DMS53 treated with DMSO at 0.1 percent for 48 hours (cell line): ENCODE measurements at regions not wholly inside any gene's neighbourhood (a gene's known extent, or its start where the extent isn't known, plus 50 kb on each side); places are given as distances from the start of the nearest gene placed in this dataset.

Source experiments
- DNase-seq: peaks from one replicate; lab custom pipeline; 2025; ENCODE audit not compliant: unreplicated experiment; lab: John Stamatoyannopoulos, UW

GRCh38 chr16:73237601-73238000, 189.7 kb upstream of the ZFHX3 start:
- DNase-seq, result no peak

- DNase-seq, result no peak
Measured at GRCh38 chr16:73234496-73234895, 186.6 kb upstream of the ZFHX3 start.

GRCh38 chr16:73233846-73234424, 186.0 kb upstream of the ZFHX3 start:
- no peak for DNase-seq

GRCh38 chr16:73233329-73233765, 185.4 kb upstream of the ZFHX3 start:
- no peak for DNase-seq

GRCh38 chr16:73232555-73233328, 184.8 kb upstream of the ZFHX3 start:
- peak; percentile 14 for DNase-seq

GRCh38 chr16:73231944-73232554, 184.1 kb upstream of the ZFHX3 start:
- DNase-seq, result no peak

GRCh38 chr16:73231379-73231778, 183.5 kb upstream of the ZFHX3 start:
- no peak for DNase-seq

- no peak for DNase-seq
Measured at GRCh38 chr16:73230651-73231050, 182.7 kb upstream of the ZFHX3 start.

- no peak for DNase-seq
Measured at GRCh38 chr16:73228649-73229048, 180.7 kb upstream of the ZFHX3 start.

GRCh38 chr16:73226675-73227074, 178.7 kb upstream of the ZFHX3 start:
- no peak for DNase-seq

GRCh38 chr16:73225983-73226382, 178.1 kb upstream of the ZFHX3 start:
- no peak for DNase-seq

GRCh38 chr16:73220836-73221235, 172.9 kb upstream of the ZFHX3 start:
- DNase-seq, result no peak

- no peak for DNase-seq
Measured at GRCh38 chr16:73219176-73219575, 171.2 kb upstream of the ZFHX3 start.

- no peak for DNase-seq
Measured at GRCh38 chr16:73217654-73218053, 169.7 kb upstream of the ZFHX3 start.

- DNase-seq, result no peak
Measured at GRCh38 chr16:73216932-73217331, 169.0 kb upstream of the ZFHX3 start.

GRCh38 chr16:73215678-73216377, 167.9 kb upstream of the ZFHX3 start:
- no peak for DNase-seq

GRCh38 chr16:73214825-73215677, 167.1 kb upstream of the ZFHX3 start:
- DNase-seq, result no peak

- DNase-seq, result no peak
Measured at GRCh38 chr16:73213732-73214455, 166.0 kb upstream of the ZFHX3 start.

GRCh38 chr16:73212431-73212830, 164.5 kb upstream of the ZFHX3 start:
- DNase-seq, result no peak

- DNase-seq, result no peak
Measured at GRCh38 chr16:73210686-73211085, 162.8 kb upstream of the ZFHX3 start.
